Epithelial cell of proximal tubule (primary cell): ENCODE measurements at regions not wholly inside any gene's neighbourhood (a gene's known extent, or its start where the extent isn't known, plus 50 kb on each side); places are given as distances from the start of the nearest gene placed in this dataset.

Experiments
- DNase-seq: peaks from one replicate; pipeline ENCODE4 v3.0.0-alpha.2; 2011; ENCODE audit warnings: low read depth
- H3K4me3 ChIP-seq: 2 replicates; pipeline ENCODE4 v1.5.1; 2011; ENCODE audit warnings: low read depth, mild to moderate bottlenecking, low read length
- CTCF ChIP-seq: conservative IDR thresholded peaks from 2 replicates; pipeline ENCODE4 v1.5.1; 2012; ENCODE audit warnings: low read depth, mild to moderate bottlenecking, low read length

- no peak for DNase-seq
- no peak overlapping the region for H3K4me3 ChIP-seq
- no peak for TF ChIP-seq CTCF
Measured at GRCh38 chr12:85562765-85563164, 273.4 kb downstream of the RASSF9 start.

DNA sequence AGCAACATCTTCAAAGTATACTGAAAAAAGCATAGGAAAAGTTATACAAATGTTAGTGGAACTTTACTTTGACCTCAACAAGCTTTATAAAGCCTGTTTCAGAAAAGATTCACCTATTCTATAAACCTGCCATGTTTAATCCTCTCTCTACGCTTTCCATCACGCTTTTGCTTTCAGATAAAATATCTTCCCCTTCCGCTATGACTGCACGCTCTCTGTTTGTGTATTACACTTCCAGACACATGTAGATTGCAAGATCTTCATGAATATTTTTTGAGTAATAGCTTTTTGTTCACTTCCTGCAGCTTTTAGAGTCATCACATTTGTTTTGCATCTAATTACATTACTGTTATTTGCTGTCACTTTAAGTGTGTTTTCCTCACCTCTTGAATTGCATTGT, 271.4 kb downstream of the RASSF9 start:
- DNase-seq, result no peak
- no peak overlapping the region for H3K4me3 ChIP-seq
- TF ChIP-seq CTCF, result no peak

- no peak overlapping the region for H3K4me3 ChIP-seq
- no peak for TF ChIP-seq CTCF
- no peak for DNase-seq
Measured at GRCh38 chr12:85568395-85569103, 267.7 kb downstream of the RASSF9 start.

- DNase-seq, result no peak
- H3K4me3 ChIP-seq, result no peak overlapping the region
- no peak for TF ChIP-seq CTCF
Measured at GRCh38 chr12:85569261-85569660, 266.9 kb downstream of the RASSF9 start.

DNA sequence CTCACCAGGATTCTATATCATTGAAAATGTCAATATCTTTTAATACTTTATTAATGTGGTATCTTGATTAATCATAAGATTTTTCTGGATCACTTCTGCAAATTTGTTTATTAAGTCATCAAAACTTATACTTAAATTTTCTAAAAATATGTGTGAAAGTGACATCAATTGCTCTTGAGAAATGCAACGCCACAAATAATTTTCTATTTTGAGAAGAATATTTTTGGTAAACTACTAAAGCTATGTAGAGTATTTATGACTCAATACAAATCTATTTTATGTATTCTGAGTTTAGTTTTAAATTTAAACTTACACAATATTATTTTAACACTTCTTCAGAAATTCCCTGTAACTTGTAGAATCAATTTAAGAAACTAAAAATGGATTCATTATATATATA, 263.3 kb downstream of the RASSF9 start:
- H3K4me3 ChIP-seq, result no peak overlapping the region
- no peak for DNase-seq
- TF ChIP-seq CTCF, result no peak

DNA sequence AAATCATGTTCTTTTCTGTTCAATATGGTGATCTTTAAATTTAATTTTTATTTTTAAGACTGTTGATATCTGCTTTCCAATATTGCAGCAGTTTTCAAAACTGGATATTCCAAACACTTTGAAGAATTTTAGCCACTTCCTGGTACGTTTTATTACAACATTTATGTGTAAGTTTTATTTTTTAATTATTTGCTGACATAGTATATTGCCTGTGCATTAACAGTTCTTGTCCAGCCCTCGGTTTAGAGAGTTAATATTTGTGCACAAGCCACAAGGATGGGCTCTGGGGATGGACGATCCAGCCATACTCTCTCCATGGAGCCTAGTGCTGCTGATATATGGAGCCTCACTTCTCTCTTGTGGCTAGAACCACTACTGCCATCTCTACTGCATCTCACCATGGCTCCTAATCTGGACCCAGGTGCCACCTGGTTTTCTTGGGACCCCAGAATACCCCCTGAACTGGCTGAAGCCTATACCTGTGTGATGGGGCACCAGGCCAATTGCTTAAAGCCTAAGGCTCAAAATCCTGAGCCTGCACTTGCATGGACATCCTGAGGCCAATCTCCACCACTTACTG, 262.5 kb downstream of the RASSF9 start:
- no peak for TF ChIP-seq CTCF
- DNase-seq, result no peak
- H3K4me3 ChIP-seq, result no peak overlapping the region

GRCh38 chr12:85574291-85574690, 261.9 kb downstream of the RASSF9 start:
- no peak for TF ChIP-seq CTCF
- no peak for DNase-seq
- no peak overlapping the region for H3K4me3 ChIP-seq
